HG03469 (cell line): ENCODE measurements at regions not wholly inside any gene's neighbourhood (a gene's known extent, or its start where the extent isn't known, plus 50 kb on each side); places are given as distances from the start of the nearest gene placed in this dataset.

Experiments used
- ATAC-seq: cut with Tn5 transposase; IDR thresholded peaks from one replicate; pipeline ENCODE4 v1.9.1; 2021; ENCODE audit warnings: mild to moderate bottlenecking, moderate library complexity, moderate number of reproducible peaks; ENCODE audit not compliant: unreplicated experiment

DNA sequence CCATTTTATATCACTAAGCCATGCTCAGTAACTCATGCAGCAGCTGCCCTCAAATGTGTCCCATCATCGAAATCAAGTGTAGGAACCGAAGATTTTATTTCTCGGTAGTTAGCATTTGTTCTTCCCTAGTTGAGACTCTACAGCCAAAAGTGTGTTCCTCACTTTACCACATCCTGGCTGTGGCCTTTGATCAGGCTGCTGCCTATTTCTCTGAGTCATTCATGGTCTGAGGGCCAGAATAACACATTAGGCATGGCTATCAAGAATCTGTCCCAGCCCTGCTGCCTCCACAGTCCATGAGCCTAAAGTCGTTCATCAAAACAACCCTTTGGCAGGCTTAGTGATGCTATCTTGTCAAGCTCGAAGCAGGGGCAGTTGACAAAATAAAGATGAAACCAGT lies 300.1 kb downstream of the TDRD15 start:
- ATAC-seq: no peak

DNA sequence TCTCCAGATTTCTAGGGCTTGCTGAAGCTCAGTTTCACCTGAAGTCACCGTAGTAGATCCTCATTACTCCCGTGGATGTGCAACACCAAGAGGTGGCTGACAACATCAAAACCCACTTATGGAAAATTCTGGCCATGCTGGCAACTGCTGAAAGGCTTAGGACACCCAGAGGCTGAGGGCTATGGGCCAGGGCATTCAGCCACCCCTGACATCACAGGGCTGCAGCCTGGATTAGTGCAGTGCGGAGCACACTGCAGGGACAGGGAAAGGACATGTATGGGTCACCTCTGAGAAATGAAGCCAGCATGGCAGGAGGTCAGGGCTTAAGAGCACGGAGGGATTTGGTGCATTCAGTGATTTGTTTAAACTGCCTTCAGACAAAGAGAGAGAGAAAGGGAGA lies 300.6 kb downstream of the TDRD15 start:
- no peak for ATAC-seq

- ATAC-seq: no peak
Measured at GRCh38 chr2:21427606-21428005, 303.8 kb downstream of the TDRD15 start.

GRCh38 chr2:21428754-21429153 lies 305.0 kb downstream of the TDRD15 start:
- ATAC-seq: no peak

DNA sequence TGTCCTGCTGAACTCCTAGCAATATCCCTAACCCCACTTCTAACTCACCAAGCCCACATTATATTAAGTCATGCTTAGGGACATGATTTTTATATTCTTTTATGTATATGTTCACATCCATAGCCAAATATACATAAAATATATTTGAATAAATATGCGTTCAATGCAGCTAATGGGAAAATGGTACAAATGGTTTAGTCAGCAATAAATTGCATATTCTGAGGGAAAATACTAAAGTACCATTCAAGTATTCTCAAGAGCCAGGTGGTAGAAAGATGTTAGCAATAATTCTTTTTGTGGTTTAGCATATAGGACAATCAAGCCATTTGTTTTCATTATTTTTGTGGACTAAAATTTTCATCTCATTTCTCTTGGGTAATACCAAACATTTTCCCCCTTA lies 306.0 kb downstream of the TDRD15 start:
- ATAC-seq: no peak

- no peak for ATAC-seq
Measured at GRCh38 chr2:21431078-21431477, 307.3 kb downstream of the TDRD15 start.

GRCh38 chr2:21438949-21439348 lies 315.2 kb downstream of the TDRD15 start:
- ATAC-seq: no peak

- no peak for ATAC-seq
Measured at GRCh38 chr2:21441442-21441841, 317.7 kb downstream of the TDRD15 start.

DNA sequence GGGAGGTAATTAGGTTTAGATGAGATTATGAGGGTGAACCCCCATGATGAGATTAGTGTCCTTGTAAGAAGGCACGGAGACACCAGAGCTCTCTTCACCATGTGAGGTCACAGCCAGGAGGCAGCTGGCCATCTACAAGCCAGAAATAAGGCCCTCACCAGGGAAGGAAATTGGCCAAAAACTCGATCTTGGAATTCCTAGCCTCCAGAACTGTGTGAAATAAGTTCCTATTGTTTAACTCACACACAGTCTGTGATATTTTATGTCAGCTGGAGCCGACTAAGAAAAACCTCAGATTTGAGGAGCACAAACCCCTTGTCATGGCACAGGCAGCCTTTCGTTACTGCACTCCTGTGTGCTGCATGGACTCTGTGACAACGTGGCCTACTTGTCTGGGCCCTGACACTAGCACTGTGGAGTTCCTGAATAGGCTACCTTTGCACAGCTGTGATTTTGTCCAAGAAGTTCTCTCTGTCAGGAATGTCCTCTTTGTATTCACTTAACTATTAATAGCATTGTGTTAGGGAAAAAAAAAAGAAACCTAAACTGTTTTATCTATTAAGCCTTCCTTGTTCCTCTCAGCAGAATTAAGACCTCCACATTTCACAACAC lies 319.8 kb downstream of the TDRD15 start:
- no peak for ATAC-seq

- no peak for ATAC-seq
Measured at GRCh38 chr2:21449881-21450280, 326.1 kb downstream of the TDRD15 start.

- no peak for ATAC-seq
Measured at GRCh38 chr2:21451403-21451802, 327.6 kb downstream of the TDRD15 start.

DNA sequence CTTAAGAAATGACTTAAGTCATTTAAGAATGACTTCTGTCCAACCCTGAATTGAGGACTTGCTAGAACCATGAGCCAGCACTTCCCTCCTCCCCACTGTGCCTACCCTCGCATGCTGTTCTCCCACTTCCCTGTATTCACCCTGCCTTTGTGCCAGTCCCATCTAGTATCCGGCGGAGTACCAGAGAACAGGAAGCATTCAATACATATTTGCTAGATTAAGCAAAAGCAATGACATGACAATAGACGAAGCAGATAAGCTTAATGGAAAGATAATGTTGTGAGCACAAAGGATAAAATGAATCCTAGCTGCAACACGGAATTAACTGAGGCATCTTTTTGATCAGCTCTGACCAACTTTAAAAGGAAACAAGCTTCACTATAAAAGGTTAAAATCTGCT lies 328.5 kb downstream of the TDRD15 start:
- no peak for ATAC-seq

- ATAC-seq: no peak
Measured at GRCh38 chr2:21452678-21453077, 328.9 kb downstream of the TDRD15 start.

GRCh38 chr2:21453723-21454450 lies 330.1 kb downstream of the TDRD15 start:
- no peak for ATAC-seq

- no peak for ATAC-seq
Measured at GRCh38 chr2:21454839-21455238, 331.1 kb downstream of the TDRD15 start.

DNA sequence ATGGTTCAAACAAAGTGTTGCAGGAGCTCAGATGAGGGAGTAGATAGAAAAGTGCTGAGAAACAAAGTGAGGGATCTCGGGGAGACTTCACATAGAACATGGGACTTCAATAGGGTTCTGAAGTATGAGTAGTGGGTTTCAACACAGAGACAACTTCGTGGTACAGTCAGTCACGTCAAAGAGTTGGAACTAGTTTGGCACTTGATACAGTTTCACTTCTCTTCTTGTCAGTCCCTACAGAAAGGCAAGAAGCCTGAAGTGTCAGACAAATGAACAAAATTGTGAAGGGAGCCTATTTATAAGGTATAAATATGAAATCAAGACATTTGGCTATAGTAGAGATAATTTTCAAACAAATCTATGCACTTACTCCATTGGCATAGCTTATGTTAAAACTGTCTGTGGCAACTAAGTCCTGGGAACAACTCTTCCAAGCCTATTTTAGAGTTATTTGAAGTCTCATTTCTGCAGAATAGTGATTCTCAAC lies 338.0 kb downstream of the TDRD15 start:
- ATAC-seq: no peak

DNA sequence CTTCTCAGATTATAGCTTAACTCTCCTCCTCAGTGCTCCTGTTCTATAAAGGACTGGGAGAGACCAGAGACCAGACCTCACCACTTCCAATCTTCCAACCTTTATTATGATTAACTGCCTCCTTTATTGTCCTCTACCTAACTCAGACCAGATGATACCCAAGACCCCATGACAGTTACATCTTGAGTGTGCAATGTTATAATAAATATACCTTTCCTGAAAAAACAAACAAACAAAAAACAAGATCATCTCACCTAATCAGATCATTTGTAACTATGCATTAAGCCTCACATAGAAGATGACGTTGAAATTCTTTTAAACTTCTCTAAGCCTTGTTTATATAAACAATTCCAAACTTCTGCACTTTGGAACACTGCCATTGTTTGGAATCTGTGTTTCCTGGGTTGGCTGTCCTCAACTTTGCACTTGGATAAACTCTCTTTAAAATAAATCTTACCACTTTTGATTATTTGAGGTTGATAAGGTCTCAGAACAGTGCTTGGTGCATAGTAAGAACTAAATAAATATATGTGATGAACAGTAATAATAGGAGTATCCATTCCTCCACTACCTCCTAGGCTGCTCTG lies 342.7 kb downstream of the TDRD15 start:
- no peak for ATAC-seq

DNA sequence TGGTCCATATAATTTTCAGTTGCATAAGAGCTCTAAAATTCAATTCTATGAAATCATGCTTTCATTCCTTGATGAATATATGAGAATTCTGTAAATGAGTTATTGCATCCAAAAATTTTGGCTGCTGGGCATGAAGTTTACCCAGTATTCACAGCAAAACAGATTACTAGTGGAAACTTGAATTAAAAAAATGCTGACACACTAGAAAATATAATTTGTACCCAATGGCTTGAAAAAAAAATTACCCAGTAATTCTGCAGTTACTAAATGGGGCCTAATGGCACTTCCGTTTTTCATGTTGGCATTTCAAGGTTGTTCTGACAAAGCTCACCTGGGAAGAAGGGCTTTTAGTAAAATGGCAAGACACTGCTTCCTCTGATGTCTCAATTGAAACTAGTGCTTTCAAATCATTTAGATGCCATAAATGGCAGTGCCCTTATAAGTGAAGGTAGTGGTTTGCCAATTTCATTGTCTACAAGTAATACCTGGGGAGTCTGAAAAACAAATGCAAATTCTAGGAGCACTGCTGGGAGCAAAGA lies 343.6 kb downstream of the TDRD15 start:
- ATAC-seq: no peak

DNA sequence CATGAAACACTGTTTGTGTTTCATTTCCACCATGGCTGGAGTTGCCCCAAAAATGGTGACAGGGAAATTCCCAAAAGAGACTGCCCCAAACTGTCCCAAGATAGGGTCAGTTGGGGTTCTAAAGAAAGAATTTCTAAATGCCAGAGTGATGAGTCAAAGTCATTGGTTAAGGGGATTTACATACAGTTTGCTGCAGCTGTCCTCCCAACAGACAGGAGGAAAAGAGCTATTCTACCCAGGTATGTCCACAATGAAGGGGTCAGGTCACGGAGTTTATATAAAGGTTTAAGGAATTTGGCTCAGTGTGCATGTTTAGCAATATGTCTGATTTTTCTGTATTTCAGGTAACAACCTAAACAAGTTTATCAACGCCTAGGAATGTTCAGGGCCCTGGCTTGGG lies 344.1 kb downstream of the TDRD15 start:
- no peak for ATAC-seq

DNA sequence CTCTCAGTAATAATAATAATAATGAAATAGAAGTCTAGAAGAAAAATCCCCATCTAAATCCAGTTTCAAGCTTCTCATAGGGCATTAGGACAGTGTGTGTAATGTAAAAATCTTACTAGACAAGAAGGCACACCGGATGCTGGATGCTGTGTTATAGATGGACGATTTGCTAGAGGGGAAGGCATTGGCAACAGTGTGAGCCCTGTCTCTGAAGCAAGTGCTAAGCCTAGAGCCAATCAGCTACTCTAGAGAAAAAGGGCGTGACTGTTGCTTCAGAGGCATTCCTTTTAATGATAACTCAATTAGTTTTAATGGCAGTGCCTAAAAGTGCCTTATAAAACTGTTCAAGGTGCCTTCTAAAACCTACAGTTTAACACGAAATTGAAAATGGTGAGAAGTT lies 344.9 kb downstream of the TDRD15 start:
- ATAC-seq: no peak

DNA sequence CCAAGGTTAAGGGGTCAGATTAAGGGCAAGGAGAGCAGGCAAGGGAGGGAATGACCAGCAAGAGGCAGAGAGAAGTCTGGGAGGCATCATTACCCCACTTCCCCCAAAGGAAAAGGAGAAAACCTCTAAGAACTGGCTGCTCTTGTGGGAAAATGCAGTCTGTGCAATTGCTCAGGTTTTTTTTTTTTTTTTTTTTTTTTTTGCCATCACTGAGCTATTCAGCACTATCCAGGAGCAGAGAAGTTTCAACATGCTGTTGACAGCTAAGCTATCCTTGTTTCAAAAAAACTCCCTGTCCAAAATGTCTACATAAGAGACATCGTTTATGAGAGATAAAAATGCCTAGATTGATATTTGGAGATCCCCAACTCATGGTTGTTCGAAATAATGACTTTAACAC lies 345.4 kb downstream of the TDRD15 start:
- ATAC-seq: no peak

GRCh38 chr2:21469564-21469963 lies 345.8 kb downstream of the TDRD15 start:
- ATAC-seq: no peak
